Neural progenitor cell (in vitro differentiated cells): ENCODE measurements at regions not wholly inside any gene's neighbourhood (a gene's known extent, or its start where the extent isn't known, plus 50 kb on each side); places are given as distances from the start of the nearest gene placed in this dataset.
A peak's percentile ranks its signal among the peaks of the same experiment; 100 is the strongest.

Source experiments
- DNase-seq: peaks from one replicate; pipeline ENCODE4 v3.0.0-alpha.2; 2016; ENCODE audit warnings: low spot score
- H2AFZ ChIP-seq: fragments of 200-600 bp; sonication (generic); replicated peaks from 2 replicates; pipeline ENCODE4 v1.6.1; 2016; ENCODE audit warnings: antibody characterized with exemption
- H3F3A ChIP-seq: fragments of 200-600 bp; sonication (generic); 2 replicates; pipeline ENCODE4 v1.6.1; 2016; ENCODE audit warnings: antibody characterized with exemption, low read depth
- H3K27ac ChIP-seq: fragments of 200-600 bp; sonication (generic); 2 replicates; pipeline ENCODE4 v1.5.1; 2016; ENCODE audit warnings: mild to moderate bottlenecking
- H3K27me3 ChIP-seq: fragments of 200-600 bp; sonication (generic); 2 replicates; pipeline ENCODE4 v1.6.1; 2016; ENCODE audit warnings: mild to moderate bottlenecking, moderate library complexity
- H3K36me3 ChIP-seq: fragments of 200-600 bp; sonication (generic); 2 replicates; pipeline ENCODE4 v1.5.1; 2016
- H3K4me1 ChIP-seq: fragments of 200-600 bp; sonication (generic); 2 replicates; pipeline ENCODE4 v1.6.1; 2016; ENCODE audit warnings: mixed run types
- H3K4me2 ChIP-seq: fragments of 200-600 bp; sonication (generic); 2 replicates; pipeline ENCODE4 v1.6.1; 2016
- H3K4me3 ChIP-seq: fragments of 200-600 bp; sonication (generic); 2 replicates; pipeline ENCODE4 v1.5.1; 2016
- H3K79me2 ChIP-seq: fragments of 200-600 bp; sonication (generic); 2 replicates; pipeline ENCODE4 v1.6.1; 2016; ENCODE audit warnings: low read depth
- H3K9ac ChIP-seq: fragments of 200-600 bp; sonication (generic); 2 replicates; pipeline ENCODE4 v1.6.1; 2016
- H3K9me3 ChIP-seq: fragments of 200-600 bp; sonication (generic); 2 replicates; pipeline ENCODE4 v1.5.1; 2016; ENCODE audit warnings: low read depth
- H4K20me1 ChIP-seq: fragments of 200-600 bp; sonication (generic); 2 replicates; pipeline ENCODE4 v1.6.1; 2016; ENCODE audit warnings: low read depth
- H3K27ac Mint-ChIP-seq: 3 replicates; pipeline ENCODE4 v1.8.0; 2021; ENCODE audit warnings: mixed read lengths
- H3K27me3 Mint-ChIP-seq: 2 replicates; pipeline ENCODE4 v1.8.0; 2022; ENCODE audit warnings: low read depth, mild to moderate bottlenecking, inconsistent platforms, moderate library complexity, mixed read lengths; ENCODE audit not compliant: insufficient read depth
- H3K36me3 Mint-ChIP-seq: 3 replicates; pipeline ENCODE4 v1.8.0; 2021; ENCODE audit warnings: mixed read lengths
- H3K4me1 Mint-ChIP-seq: 3 replicates; pipeline ENCODE4 v1.8.0; 2021; ENCODE audit warnings: mixed read lengths
- H3K4me3 Mint-ChIP-seq: 3 replicates; pipeline ENCODE4 v1.8.0; 2021; ENCODE audit warnings: mild to moderate bottlenecking, moderate library complexity, mixed read lengths
- H3K9me3 Mint-ChIP-seq: 3 replicates; pipeline ENCODE4 v1.8.0; 2020; ENCODE audit warnings: mixed read lengths
- EZH2 ChIP-seq: fragments of 200-600 bp; sonication (generic); IDR thresholded peaks from 2 replicates; pipeline ENCODE4 v1.6.1; 2017; ENCODE audit warnings: antibody characterized with exemption, mild to moderate bottlenecking, moderate library complexity
- EZH2phosphoT487 ChIP-seq: fragments of 200-600 bp; sonication (generic); IDR thresholded peaks from 2 replicates; pipeline ENCODE4 v1.6.1; 2017; ENCODE audit warnings: antibody characterized with exemption
- TF ChIP-seq, protein P1 (sequence below): fragments of 200-600 bp; sonication (generic); IDR thresholded peaks from 2 replicates; pipeline ENCODE4 v1.5.1; 2017; ENCODE audit warnings: antibody characterized with exemption, mild to moderate bottlenecking

DNA sequence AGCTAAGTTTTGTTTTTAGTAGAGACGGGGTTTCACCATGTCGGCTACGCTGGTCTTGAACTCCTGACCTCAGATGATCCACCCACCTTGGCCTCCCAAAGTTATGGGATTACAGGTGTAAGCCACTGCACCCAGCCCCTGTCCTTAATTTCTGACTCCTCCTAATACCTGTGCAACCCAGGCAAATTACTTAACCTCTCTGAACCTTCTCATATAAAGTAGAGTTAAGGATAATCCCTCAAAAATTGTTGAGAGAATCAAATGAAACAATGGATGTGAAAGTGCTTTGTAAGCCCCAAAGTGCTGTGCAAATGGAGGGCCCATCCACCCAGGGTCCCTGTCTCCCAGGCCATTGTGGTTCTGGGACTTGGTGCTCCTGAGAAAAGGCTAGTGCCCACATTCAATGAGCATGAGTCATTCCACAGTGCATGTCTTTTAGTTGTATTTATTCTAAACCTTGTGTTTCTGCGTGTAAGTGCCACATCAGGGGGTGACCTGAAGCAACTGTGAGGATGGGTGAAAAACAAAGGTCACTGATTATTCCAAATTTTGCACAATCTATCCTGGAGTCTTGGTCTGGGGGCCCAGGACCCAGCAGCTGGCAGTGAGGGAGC, 61.4 kb upstream of the PTPRJ start:
- no peak overlapping the region for H3K4me3 Mint-ChIP-seq
- H3K79me2 ChIP-seq = no peaks in the 10 kb centered on the region
- TF ChIP-seq, protein P1, sequence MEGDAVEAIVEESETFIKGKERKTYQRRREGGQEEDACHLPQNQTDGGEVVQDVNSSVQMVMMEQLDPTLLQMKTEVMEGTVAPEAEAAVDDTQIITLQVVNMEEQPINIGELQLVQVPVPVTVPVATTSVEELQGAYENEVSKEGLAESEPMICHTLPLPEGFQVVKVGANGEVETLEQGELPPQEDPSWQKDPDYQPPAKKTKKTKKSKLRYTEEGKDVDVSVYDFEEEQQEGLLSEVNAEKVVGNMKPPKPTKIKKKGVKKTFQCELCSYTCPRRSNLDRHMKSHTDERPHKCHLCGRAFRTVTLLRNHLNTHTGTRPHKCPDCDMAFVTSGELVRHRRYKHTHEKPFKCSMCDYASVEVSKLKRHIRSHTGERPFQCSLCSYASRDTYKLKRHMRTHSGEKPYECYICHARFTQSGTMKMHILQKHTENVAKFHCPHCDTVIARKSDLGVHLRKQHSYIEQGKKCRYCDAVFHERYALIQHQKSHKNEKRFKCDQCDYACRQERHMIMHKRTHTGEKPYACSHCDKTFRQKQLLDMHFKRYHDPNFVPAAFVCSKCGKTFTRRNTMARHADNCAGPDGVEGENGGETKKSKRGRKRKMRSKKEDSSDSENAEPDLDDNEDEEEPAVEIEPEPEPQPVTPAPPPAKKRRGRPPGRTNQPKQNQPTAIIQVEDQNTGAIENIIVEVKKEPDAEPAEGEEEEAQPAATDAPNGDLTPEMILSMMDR = no peak
- TF ChIP-seq EZH2 (no peak), EZH2phosphoT487 (no peak)
- no peak overlapping the region for H2AFZ ChIP-seq
- no peak overlapping the region for H3K4me3 ChIP-seq
- peak overlapping the region; percentile 53 for H3K27ac Mint-ChIP-seq
- peaks cover 15% of the 10 kb centered on the region for H3K4me1 ChIP-seq
- H3K4me2 ChIP-seq = no peak overlapping the region
- peaks cover 4% of the 10 kb centered on the region for H3K27me3 Mint-ChIP-seq
- H4K20me1 ChIP-seq = no peaks in the 10 kb centered on the region
- H3K4me1 Mint-ChIP-seq = peaks cover 28% of the 10 kb centered on the region
- H3K36me3 Mint-ChIP-seq = no peaks in the 10 kb centered on the region
- H3K27ac ChIP-seq = no peak overlapping the region
- no peak overlapping the region for H3K9ac ChIP-seq
- H3F3A ChIP-seq = peaks cover 5% of the 10 kb centered on the region
- H3K27me3 ChIP-seq = no peaks in the 10 kb centered on the region
- no peaks in the 10 kb centered on the region for H3K9me3 ChIP-seq
- no peak for DNase-seq
- H3K9me3 Mint-ChIP-seq = no peaks in the 10 kb centered on the region
- H3K36me3 ChIP-seq = no peaks in the 10 kb centered on the region

DNA sequence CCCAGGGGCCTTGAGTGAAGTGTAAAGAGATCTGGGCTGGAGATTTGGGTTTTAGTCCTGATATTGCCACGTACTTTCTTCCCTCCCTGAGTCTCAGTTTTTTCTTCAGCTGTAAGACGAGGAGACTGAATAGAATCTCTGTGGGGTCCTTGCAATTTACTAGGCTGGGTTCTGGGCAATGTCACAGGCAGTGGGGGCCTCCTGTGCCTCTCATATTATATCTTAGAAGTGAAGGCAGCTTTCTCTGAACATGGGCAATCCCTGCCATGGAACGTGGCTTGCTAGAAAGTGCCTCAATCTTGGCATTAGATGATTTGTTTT, 62.0 kb upstream of the PTPRJ start:
- Mint-ChIP-seq H3K36me3 (no peaks in the 10 kb centered on the region), H3K4me1 (peaks cover 31% of the 10 kb centered on the region), H3K9me3 (no peaks in the 10 kb centered on the region), H3K27ac (peak overlapping the region; percentile 38), H3K27me3 (peaks cover 4% of the 10 kb centered on the region), H3K4me3 (no peak overlapping the region)
- Histone ChIP-seq H3K4me2 (no peak overlapping the region), H3K4me3 (no peak overlapping the region), H3K9me3 (no peaks in the 10 kb centered on the region), H3K79me2 (no peaks in the 10 kb centered on the region), H3K27ac (no peak overlapping the region), H3F3A (peaks cover 5% of the 10 kb centered on the region), H3K27me3 (no peaks in the 10 kb centered on the region), H3K4me1 (peaks cover 15% of the 10 kb centered on the region), H2AFZ (peak overlapping the region; percentile 65), H3K36me3 (no peaks in the 10 kb centered on the region), H3K9ac (no peak overlapping the region), H4K20me1 (no peaks in the 10 kb centered on the region)
- DNase-seq = no peak
- TF ChIP-seq EZH2phosphoT487 (no peak), EZH2 (no peak)
- TF ChIP-seq, protein P1 = no peak

DNA sequence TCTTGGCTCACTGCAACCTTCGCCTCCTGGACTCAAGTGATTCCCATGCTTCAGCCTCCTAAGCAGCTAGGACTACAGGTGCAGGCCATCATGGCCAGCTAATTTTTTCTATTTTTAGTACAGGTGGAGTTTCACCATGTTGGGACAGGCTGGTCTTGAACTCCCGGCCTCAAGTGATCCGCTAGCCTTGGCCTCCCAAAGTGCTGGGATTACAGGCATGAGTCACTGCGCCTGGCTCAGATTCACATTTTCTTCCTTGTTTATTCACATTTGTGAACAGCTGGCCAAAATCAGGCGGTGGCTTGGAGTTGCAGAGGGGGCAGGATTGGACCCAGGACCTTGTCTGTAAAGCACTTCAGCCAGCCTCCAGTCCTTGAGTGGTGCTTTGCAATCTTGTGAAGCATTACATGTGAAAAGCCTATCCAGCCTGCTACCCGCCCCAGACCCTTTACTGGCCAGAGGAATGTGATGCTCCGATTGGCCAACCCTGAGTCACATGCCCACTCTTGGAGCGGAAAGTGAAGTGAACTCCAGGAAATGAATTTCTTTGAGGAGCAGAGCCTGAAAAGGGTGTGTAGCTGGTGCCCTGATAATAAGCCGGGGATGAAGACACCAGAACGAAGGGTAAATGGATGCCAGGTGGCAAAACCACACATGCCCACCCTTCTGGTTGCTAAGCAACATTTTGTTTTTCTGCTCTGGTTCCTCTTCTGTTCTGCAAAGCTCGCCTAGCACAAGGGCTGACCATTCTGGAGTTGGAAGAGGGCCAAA, 62.6 kb upstream of the PTPRJ start:
- TF ChIP-seq EZH2 (no peak), EZH2phosphoT487 (no peak)
- TF ChIP-seq, protein P1 = no peak
- Histone ChIP-seq H3K4me3 (no peak overlapping the region), H3K9me3 (no peaks in the 10 kb centered on the region), H2AFZ (peak overlapping the region; percentile 65), H3K79me2 (no peaks in the 10 kb centered on the region), H3F3A (peaks cover 5% of the 10 kb centered on the region), H3K27ac (no peak overlapping the region), H3K9ac (no peak overlapping the region), H3K27me3 (no peaks in the 10 kb centered on the region), H3K36me3 (no peaks in the 10 kb centered on the region), H4K20me1 (no peaks in the 10 kb centered on the region), H3K4me1 (peaks cover 15% of the 10 kb centered on the region), H3K4me2 (no peak overlapping the region)
- Mint-ChIP-seq H3K36me3 (no peaks in the 10 kb centered on the region), H3K4me3 (no peak overlapping the region), H3K4me1 (peaks cover 31% of the 10 kb centered on the region), H3K27me3 (peaks cover 4% of the 10 kb centered on the region), H3K9me3 (no peaks in the 10 kb centered on the region), H3K27ac (peak overlapping the region; percentile 38)
- no peak for DNase-seq
